CD4-positive, alpha-beta T cell (primary cell): ENCODE measurements at regions not wholly inside any gene's neighbourhood (a gene's known extent, or its start where the extent isn't known, plus 50 kb on each side); places are given as distances from the start of the nearest gene placed in this dataset.

Experiments used
- ATAC-seq: fragments of 200-7000 bp; cut with Tn5 transposase; one replicate; pipeline ENCODE4 v1.10.0; 2022; ENCODE audit warnings: mild to moderate bottlenecking; ENCODE audit not compliant: poor library complexity
- CTCF ChIA-PET: fragments of 350-600 bp; sonication (Branson Sonifier 250); formaldehyde crosslinking; loops from one replicate; lab custom pipeline; 2021; ENCODE audit warnings: antibody characterized with exemption, inconsistent platforms; lab: Charles Lee
- POLR2A ChIA-PET: fragments of 350-600 bp; sonication (Branson Sonifier 250); formaldehyde crosslinking; loops from one replicate; lab custom pipeline; 2021; ENCODE audit warnings: antibody characterized with exemption, inconsistent platforms; lab: Charles Lee
- DNase-seq, 14 experiments: peaks; one replicate each; pipeline ENCODE4 v3.0.0-alpha.2; 2013 to 2020; ENCODE audit warnings: mixed read lengths in 2 of 14
- H3K27ac ChIP-seq, 2 donors: one replicate each; pipeline versions ENCODE4 v1.5.1 to v1.7.0; 2013; ENCODE audit warnings: low read length in 2 of 2, low read depth in 1 of 2, mild to moderate bottlenecking in 1 of 2
- H3K27me3 ChIP-seq, 2 experiments: 1 replicate in 1 of 2; 2 replicates in 1 of 2; pipeline versions ENCODE4 v1.6.1 to v1.7.0; 2013; ENCODE audit warnings: low read length in 2 of 2, control low read depth in 1 of 2, mild to moderate bottlenecking in 1 of 2, moderate library complexity in 1 of 2; ENCODE audit not compliant: insufficient read depth in 2 of 2, control insufficient read depth in 1 of 2
- H3K36me3 ChIP-seq: one replicate; pipeline ENCODE4 v1.6.1; 2013; ENCODE audit warnings: low read length, control low read depth; ENCODE audit not compliant: insufficient read depth
- H3K4me1 ChIP-seq: one replicate; pipeline ENCODE4 v1.6.1; 2013; ENCODE audit warnings: low read length, control low read depth; ENCODE audit not compliant: insufficient read depth
- H3K4me3 ChIP-seq: one replicate; pipeline ENCODE4 v1.5.1; 2013; ENCODE audit warnings: mild to moderate bottlenecking, low read length, moderate library complexity
- H3K9me3 ChIP-seq, 2 experiments: 1 replicate in 1 of 2; 2 replicates in 1 of 2; pipeline versions ENCODE4 v1.6.1 to v1.7.0; 2013; ENCODE audit warnings: low read length in 2 of 2, mild to moderate bottlenecking in 2 of 2, control low read depth in 1 of 2, moderate library complexity in 1 of 2; ENCODE audit not compliant: control insufficient read depth in 1 of 2, insufficient read depth in 1 of 2
- H3K27ac Mint-ChIP-seq: one replicate; pipeline ENCODE4 v1.8.0; 2020; ENCODE audit warnings: mixed read lengths
- H3K27me3 Mint-ChIP-seq: one replicate; pipeline ENCODE4 v1.8.0; 2021; ENCODE audit warnings: mixed read lengths
- H3K36me3 Mint-ChIP-seq: one replicate; pipeline ENCODE4 v1.8.0; 2021; ENCODE audit warnings: low read depth, mixed read lengths
- H3K4me1 Mint-ChIP-seq: one replicate; pipeline ENCODE4 v1.8.0; 2021; ENCODE audit warnings: low read depth, mixed read lengths
- H3K4me3 Mint-ChIP-seq: one replicate; pipeline ENCODE4 v1.8.0; 2020; ENCODE audit warnings: mild to moderate bottlenecking, mixed read lengths
- H3K9me3 Mint-ChIP-seq: one replicate; pipeline ENCODE4 v1.8.0; 2020; ENCODE audit warnings: mixed read lengths
- intact Hi-C, 2 experiments: fragments of 100-400 bp; cut with DNase I in 1 of 2; cut with micrococcal nuclease in 1 of 2; formaldehyde crosslinking; loops; one replicate each; pipeline versions ENCODE4 v1.15.1 to v1.9.0; 2023 to 2025; cut with DNase I, micrococcal nuclease
- TF ChIP-seq, protein P1 (sequence below): fragments of 200-600 bp; IDR thresholded peaks from one replicate; pipeline ENCODE4 v1.8.0; 2022; ENCODE audit warnings: antibody characterized with exemption, mild to moderate bottlenecking

DNA sequence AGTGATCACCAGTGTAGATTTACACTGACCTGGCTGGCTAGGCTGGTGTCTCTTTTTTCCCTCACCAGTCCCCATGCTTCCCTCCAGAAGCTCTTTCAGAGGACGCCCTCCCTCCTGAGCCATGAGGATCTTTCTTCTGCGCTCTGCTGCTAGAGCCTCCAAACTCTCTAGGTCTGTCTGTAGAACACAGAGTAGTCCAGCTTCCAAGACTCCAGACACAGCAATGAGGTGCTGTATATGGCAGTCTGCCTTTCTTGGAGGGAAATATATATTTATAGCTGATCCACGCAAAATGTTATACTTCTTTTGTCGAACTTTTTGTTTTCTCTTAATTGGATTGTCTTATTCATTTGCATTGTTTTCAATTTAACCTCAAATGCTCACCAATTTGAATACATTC is 1121.8 kb downstream of the ROBO2 start:
- Histone ChIP-seq H3K4me1 (no peaks in the 10 kb centered on the region), H3K27ac (no peak overlapping the region), H3K9me3 (no peaks in the 10 kb centered on the region), H3K36me3 (no peaks in the 10 kb centered on the region), H3K27me3 (no peaks in the 10 kb centered on the region), H3K4me3 (no peak overlapping the region)
- Mint-ChIP-seq H3K27ac (no peak overlapping the region), H3K4me3 (no peak overlapping the region), H3K36me3 (no peaks in the 10 kb centered on the region), H3K27me3 (no peaks in the 10 kb centered on the region), H3K4me1 (no peaks in the 10 kb centered on the region), H3K9me3 (peaks cover 9% of the 10 kb centered on the region)
- intact Hi-C loops: no loop called here
- TF ChIP-seq, protein P1, sequence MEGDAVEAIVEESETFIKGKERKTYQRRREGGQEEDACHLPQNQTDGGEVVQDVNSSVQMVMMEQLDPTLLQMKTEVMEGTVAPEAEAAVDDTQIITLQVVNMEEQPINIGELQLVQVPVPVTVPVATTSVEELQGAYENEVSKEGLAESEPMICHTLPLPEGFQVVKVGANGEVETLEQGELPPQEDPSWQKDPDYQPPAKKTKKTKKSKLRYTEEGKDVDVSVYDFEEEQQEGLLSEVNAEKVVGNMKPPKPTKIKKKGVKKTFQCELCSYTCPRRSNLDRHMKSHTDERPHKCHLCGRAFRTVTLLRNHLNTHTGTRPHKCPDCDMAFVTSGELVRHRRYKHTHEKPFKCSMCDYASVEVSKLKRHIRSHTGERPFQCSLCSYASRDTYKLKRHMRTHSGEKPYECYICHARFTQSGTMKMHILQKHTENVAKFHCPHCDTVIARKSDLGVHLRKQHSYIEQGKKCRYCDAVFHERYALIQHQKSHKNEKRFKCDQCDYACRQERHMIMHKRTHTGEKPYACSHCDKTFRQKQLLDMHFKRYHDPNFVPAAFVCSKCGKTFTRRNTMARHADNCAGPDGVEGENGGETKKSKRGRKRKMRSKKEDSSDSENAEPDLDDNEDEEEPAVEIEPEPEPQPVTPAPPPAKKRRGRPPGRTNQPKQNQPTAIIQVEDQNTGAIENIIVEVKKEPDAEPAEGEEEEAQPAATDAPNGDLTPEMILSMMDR: no peak
- CTCF ChIA-PET: no interaction called here
- no peak for ATAC-seq
- DNase-seq: no peak
- POLR2A ChIA-PET: no interaction called here

DNA sequence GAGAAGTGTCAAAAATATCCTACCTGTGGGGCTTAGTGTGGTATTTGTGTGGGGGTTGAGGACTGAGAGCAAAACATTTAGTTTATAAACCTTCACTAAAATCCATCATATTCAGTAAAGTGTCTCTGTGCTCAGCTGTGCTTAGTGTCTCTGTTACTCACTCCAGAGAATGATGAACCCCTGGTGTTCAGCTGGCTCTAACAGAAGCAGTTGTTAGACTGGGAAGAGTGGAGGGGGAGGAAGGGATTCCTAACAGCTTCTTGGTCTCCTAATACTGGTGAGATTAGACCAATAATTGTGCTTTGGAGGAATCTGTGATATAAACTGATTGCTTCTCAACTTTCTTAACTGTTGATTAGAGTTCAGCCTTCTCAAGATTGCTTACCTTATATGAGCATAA is 1123.5 kb downstream of the ROBO2 start:
- CTCF ChIA-PET: no interaction called here
- DNase-seq (no peak), ATAC-seq (no peak)
- intact Hi-C loops: no loop called here
- H3K4me3 ChIP-seq: no peak overlapping the region
- no peaks in the 10 kb centered on the region for H3K9me3 ChIP-seq
- H3K27ac Mint-ChIP-seq: no peak overlapping the region
- H3K27me3 Mint-ChIP-seq: no peaks in the 10 kb centered on the region
- H3K27me3 ChIP-seq: no peaks in the 10 kb centered on the region
- H3K36me3 ChIP-seq: no peaks in the 10 kb centered on the region
- no peak overlapping the region for H3K27ac ChIP-seq
- H3K4me1 ChIP-seq: no peaks in the 10 kb centered on the region
- no peaks in the 10 kb centered on the region for H3K4me1 Mint-ChIP-seq
- H3K36me3 Mint-ChIP-seq: no peaks in the 10 kb centered on the region
- TF ChIP-seq, protein P1: no peak
- H3K4me3 Mint-ChIP-seq: no peak overlapping the region
- H3K9me3 Mint-ChIP-seq: no peaks in the 10 kb centered on the region
- POLR2A ChIA-PET: no interaction called here

DNA sequence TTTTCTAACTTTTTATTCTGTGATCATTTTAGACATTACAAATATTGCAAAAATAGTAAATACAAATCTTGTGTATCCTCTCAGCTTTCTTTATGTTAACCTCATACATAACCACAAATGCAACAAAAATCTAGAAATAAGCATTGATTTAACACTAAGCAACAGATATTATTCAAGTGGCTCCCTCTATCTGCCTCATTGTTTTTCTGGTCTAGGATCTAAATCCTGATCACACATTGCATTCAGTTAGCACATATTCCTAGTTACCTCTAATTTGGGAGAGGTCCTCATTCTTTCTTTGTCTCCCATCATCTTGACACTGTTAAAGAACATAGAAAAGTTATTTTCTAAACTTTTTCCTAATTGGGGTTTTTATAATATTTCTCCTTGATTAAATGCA is 1126.0 kb downstream of the ROBO2 start:
- intact Hi-C loops: no loop called here
- Histone ChIP-seq H3K36me3 (no peaks in the 10 kb centered on the region), H3K27ac (no peak overlapping the region), H3K9me3 (peaks cover 0 to 6% of the 10 kb centered on the region in 2 experiments), H3K4me3 (no peak overlapping the region), H3K27me3 (no peaks in the 10 kb centered on the region), H3K4me1 (no peaks in the 10 kb centered on the region)
- TF ChIP-seq, protein P1: no peak
- ChIA-PET POLR2A (no interaction called here), CTCF (no interaction called here)
- H3K27ac Mint-ChIP-seq: no peak overlapping the region
- H3K27me3 Mint-ChIP-seq: no peaks in the 10 kb centered on the region
- no peaks in the 10 kb centered on the region for H3K9me3 Mint-ChIP-seq
- no peak overlapping the region for H3K4me3 Mint-ChIP-seq
- no peak for DNase-seq
- H3K4me1 Mint-ChIP-seq: no peaks in the 10 kb centered on the region
- H3K36me3 Mint-ChIP-seq: no peaks in the 10 kb centered on the region
- ATAC-seq: no peak
